HCT116 (cell line): ENCODE measurements at regions not wholly inside any gene's neighbourhood (a gene's known extent, or its start where the extent isn't known, plus 50 kb on each side); places are given as distances from the start of the nearest gene placed in this dataset.

Experiments
- CTCF ChIP-seq, 3 experiments: fragments of 200-600 bp in 1 of 3; sonication (generic) in 1 of 3; IDR thresholded peaks in 2 of 3; conservative IDR thresholded peaks in 1 of 3; 2 replicates each; pipeline ENCODE4 v1.5.1; 2012 to 2017; ENCODE audit warnings: low read depth in 2 of 3, low read length in 2 of 3, antibody characterized with exemption in 1 of 3, borderline replicate concordance in 1 of 3, control low read depth in 1 of 3, mild to moderate bottlenecking in 1 of 3, mixed read lengths in 1 of 3, mixed run types in 1 of 3, moderate library complexity in 1 of 3; ENCODE audit not compliant: insufficient read depth in 1 of 3
- EZH2 ChIP-seq: fragments of 200-600 bp; sonication (generic); IDR thresholded peaks from 2 replicates; pipeline ENCODE4 v1.6.1; 2017; ENCODE audit warnings: antibody characterized with exemption, mixed run types
- EZH2phosphoT487 ChIP-seq: fragments of 200-600 bp; IDR thresholded peaks from 2 replicates; pipeline ENCODE4 v1.6.1; 2018; ENCODE audit warnings: antibody characterized with exemption, borderline replicate concordance
- MAX ChIP-seq: IDR thresholded peaks from 2 replicates; pipeline ENCODE4 v1.6.1; 2012
- POLR2A ChIP-seq: IDR thresholded peaks from 2 replicates; pipeline ENCODE4 v1.7.0; 2011; ENCODE audit warnings: borderline replicate concordance; ENCODE audit not compliant: insufficient read depth, insufficient read length; ENCODE audit errors: extremely low read depth
- POLR2AphosphoS5 ChIP-seq: IDR thresholded peaks from 2 replicates; pipeline ENCODE4 v1.6.1; 2011; ENCODE audit warnings: mild to moderate bottlenecking, low read depth, low read length, moderate library complexity
- RAD21 ChIP-seq: IDR thresholded peaks from 2 replicates; pipeline ENCODE4 v1.6.1; 2012; ENCODE audit warnings: low read depth, mild to moderate bottlenecking
- ZFX ChIP-seq: fragments of 450-650 bp; IDR thresholded peaks from 2 replicates; pipeline ENCODE4 v1.6.1; 2017
- ZNF274 ChIP-seq: fragments of 200-500 bp; sonication (Bioruptor generic); IDR thresholded peaks from 2 replicates; pipeline ENCODE4 v1.6.1; 2014; ENCODE audit warnings: mild to moderate bottlenecking, low read depth, low read length, inconsistent platforms

- TF ChIP-seq CTCF (IDR thresholded peaks at IDR 0.05 in 2 of 3, conservative IDR thresholded peaks at IDR 0.05 in 1 of 3; ENCODE audit: borderline replicate concordance in 1 of 3, insufficient read depth in 1 of 3, low read depth in 2 of 3, low read length in 2 of 3) (no peak), MAX (no peak), POLR2AphosphoS5 (no peak), EZH2 (no peak), ZNF274 (no peak), POLR2A (no peak), EZH2phosphoT487 (no peak), RAD21 (no peak), ZFX (no peak)
Observed at GRCh38 chr4:81663368-81663767, 191.7 kb upstream of the RASGEF1B start.
